NCI-H2196 treated with DMSO at 0.1 percent for 48 hours (cell line): ENCODE measurements at regions not wholly inside any gene's neighbourhood (a gene's known extent, or its start where the extent isn't known, plus 50 kb on each side); places are given as distances from the start of the nearest gene placed in this dataset.

Experiments
- DNase-seq: peaks from one replicate; lab custom pipeline; 2025; ENCODE audit not compliant: unreplicated experiment; lab: John Stamatoyannopoulos, UW

GRCh38 chr6:153882411-153882810 lies 156.6 kb upstream of the OPRM1 start:
- no peak for DNase-seq

GRCh38 chr6:153873541-153873940 lies 165.5 kb upstream of the OPRM1 start:
- no peak for DNase-seq

GRCh38 chr6:153872946-153873345 lies 166.1 kb upstream of the OPRM1 start:
- no peak for DNase-seq

GRCh38 chr6:153862927-153863326 lies 176.1 kb upstream of the OPRM1 start:
- DNase-seq = no peak

GRCh38 chr6:153862139-153862538 lies 176.9 kb upstream of the OPRM1 start:
- no peak for DNase-seq

GRCh38 chr6:153858529-153858928 lies 180.5 kb upstream of the OPRM1 start:
- DNase-seq = no peak

GRCh38 chr6:153856929-153857376 lies 182.1 kb upstream of the OPRM1 start:
- DNase-seq = no peak

- no peak for DNase-seq
Observed at GRCh38 chr6:153852481-153852880, 186.6 kb upstream of the OPRM1 start.

- DNase-seq = no peak
Observed at GRCh38 chr6:153852034-153852433, 187.0 kb upstream of the OPRM1 start.

GRCh38 chr6:153849072-153849779 lies 189.8 kb upstream of the OPRM1 start:
- no peak for DNase-seq

GRCh38 chr6:153843420-153843819 lies 195.6 kb upstream of the OPRM1 start:
- no peak for DNase-seq

- no peak for DNase-seq
Observed at GRCh38 chr6:153842491-153842890, 196.5 kb upstream of the OPRM1 start.

GRCh38 chr6:153840039-153840850 lies 198.8 kb upstream of the OPRM1 start:
- DNase-seq = no peak

- DNase-seq = no peak
Observed at GRCh38 chr6:153832543-153832942, 206.5 kb upstream of the OPRM1 start.

GRCh38 chr6:153831350-153832078 lies 207.5 kb upstream of the OPRM1 start:
- DNase-seq = no peak

GRCh38 chr6:153817173-153817572 lies 221.9 kb upstream of the OPRM1 start:
- DNase-seq = no peak

- no peak for DNase-seq
Observed at GRCh38 chr6:153816366-153816765, 222.7 kb upstream of the OPRM1 start.

GRCh38 chr6:153814136-153814535 lies 224.9 kb upstream of the OPRM1 start:
- no peak for DNase-seq

GRCh38 chr6:153804755-153805330 lies 234.2 kb upstream of the OPRM1 start:
- DNase-seq = no peak

- no peak for DNase-seq
Observed at GRCh38 chr6:153801917-153802316, 237.1 kb upstream of the OPRM1 start.

- no peak for DNase-seq
Observed at GRCh38 chr6:153800580-153801188, 238.4 kb upstream of the OPRM1 start.
